ENCODE measurements at regions not wholly inside any gene's neighbourhood (a gene's known extent, or its start where the extent isn't known, plus 50 kb on each side); places are given as distances from the start of the nearest gene placed in this dataset.

- TF ChIP-seq, protein P1, sequence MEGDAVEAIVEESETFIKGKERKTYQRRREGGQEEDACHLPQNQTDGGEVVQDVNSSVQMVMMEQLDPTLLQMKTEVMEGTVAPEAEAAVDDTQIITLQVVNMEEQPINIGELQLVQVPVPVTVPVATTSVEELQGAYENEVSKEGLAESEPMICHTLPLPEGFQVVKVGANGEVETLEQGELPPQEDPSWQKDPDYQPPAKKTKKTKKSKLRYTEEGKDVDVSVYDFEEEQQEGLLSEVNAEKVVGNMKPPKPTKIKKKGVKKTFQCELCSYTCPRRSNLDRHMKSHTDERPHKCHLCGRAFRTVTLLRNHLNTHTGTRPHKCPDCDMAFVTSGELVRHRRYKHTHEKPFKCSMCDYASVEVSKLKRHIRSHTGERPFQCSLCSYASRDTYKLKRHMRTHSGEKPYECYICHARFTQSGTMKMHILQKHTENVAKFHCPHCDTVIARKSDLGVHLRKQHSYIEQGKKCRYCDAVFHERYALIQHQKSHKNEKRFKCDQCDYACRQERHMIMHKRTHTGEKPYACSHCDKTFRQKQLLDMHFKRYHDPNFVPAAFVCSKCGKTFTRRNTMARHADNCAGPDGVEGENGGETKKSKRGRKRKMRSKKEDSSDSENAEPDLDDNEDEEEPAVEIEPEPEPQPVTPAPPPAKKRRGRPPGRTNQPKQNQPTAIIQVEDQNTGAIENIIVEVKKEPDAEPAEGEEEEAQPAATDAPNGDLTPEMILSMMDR (IDR thresholded peaks at IDR 0.05), result no peak
- no peaks in the 10 kb centered on the region for H3K36me3 Mint-ChIP-seq (ENCODE audit: low read depth)
- no peaks in the 10 kb centered on the region; the same call in 1 of the 2 replicates for H3K27me3 Mint-ChIP-seq (ENCODE audit: insufficient read depth)
- no peak for DNase-seq
- peaks cover 65% of the 10 kb centered on the region for H3K4me1 Mint-ChIP-seq (ENCODE audit: low read depth)
- no peak overlapping the region for H3K27ac Mint-ChIP-seq
- H3K9me3 Mint-ChIP-seq, result no peaks in the 10 kb centered on the region
- H3K4me3 Mint-ChIP-seq, result no peak overlapping the region
Measured at GRCh38 chr7:47092336-47092735, 489.6 kb downstream of the TNS3 start.

- Mint-ChIP-seq H3K27ac (no peak overlapping the region), H3K4me1 (ENCODE audit: low read depth) (peaks cover 70% of the 10 kb centered on the region)
- DNase-seq, result peak; percentile 30
Measured at GRCh38 chr7:47091141-47091540, 490.8 kb downstream of the TNS3 start.

DNA sequence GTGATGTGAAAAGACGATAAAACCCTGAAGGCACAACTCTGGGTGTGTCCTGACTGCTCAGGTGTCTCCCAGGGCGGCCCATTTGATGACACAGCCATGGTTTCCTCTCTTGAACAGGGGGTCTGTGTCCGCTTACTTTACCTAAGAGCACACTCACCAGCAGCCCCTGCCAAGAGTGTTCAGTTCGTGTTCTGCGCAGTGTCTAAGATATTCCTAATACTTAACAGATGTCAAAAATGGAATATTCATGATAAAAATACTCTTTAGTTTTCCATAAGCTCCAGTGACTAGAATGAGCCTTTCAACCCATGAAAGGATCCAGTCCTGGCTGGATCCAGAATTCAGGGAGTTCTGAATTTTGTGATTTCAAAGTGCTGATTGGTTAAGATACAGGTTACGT, 492.4 kb downstream of the TNS3 start:
- no peak overlapping the region for H3K4me3 Mint-ChIP-seq
- no peaks in the 10 kb centered on the region; the same call in 1 of the 2 replicates for H3K27me3 Mint-ChIP-seq (ENCODE audit: insufficient read depth)
- no peaks in the 10 kb centered on the region for H3K36me3 Mint-ChIP-seq (ENCODE audit: low read depth)
- TF ChIP-seq, protein P1 (IDR thresholded peaks at IDR 0.05), result no peak
- H3K9me3 Mint-ChIP-seq, result no peaks in the 10 kb centered on the region
- no peak overlapping the region for H3K27ac Mint-ChIP-seq
- H3K4me1 Mint-ChIP-seq (ENCODE audit: low read depth), result peaks cover 77% of the 10 kb centered on the region
- DNase-seq, result no peak

More at GRCh38 chr7:47091141-47091540, 490.8 kb downstream of the TNS3 start:
- Mint-ChIP-seq H3K9me3 (no peaks in the 10 kb centered on the region), H3K36me3 (ENCODE audit: low read depth) (no peaks in the 10 kb centered on the region), H3K4me3 (no peak overlapping the region), H3K27me3 (ENCODE audit: insufficient read depth) (no peaks in the 10 kb centered on the region; the same call in 1 of the 2 replicates)
- TF ChIP-seq, protein P1 (IDR thresholded peaks at IDR 0.05), result no peak

DNA sequence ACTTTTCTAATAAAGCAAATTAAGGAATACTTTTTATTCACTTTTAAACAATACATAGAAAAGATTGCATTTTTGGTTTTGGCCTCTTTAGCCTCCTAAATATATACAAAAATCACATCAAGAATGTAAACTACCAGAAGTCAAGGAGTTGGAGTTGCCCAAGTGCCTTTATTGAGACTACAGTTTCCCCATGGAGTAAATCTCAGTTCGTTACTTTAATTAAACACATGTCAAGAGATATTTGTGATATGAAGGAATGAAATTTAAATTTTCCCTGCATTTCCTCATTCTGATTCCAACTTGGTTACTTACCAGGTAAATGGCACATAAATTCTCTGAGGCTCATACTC, 492.9 kb downstream of the TNS3 start:
- Mint-ChIP-seq H3K27me3 (ENCODE audit: insufficient read depth) (no peaks in the 10 kb centered on the region; the same call in 1 of the 2 replicates), H3K9me3 (no peaks in the 10 kb centered on the region)

GRCh38 chr7:47088329-47089067, 493.4 kb downstream of the TNS3 start:
- Mint-ChIP-seq H3K4me3 (no peak overlapping the region), H3K27ac (peak overlapping the region; percentile 24; the same call in 1 of the 2 replicates), H3K36me3 (ENCODE audit: low read depth) (no peaks in the 10 kb centered on the region), H3K27me3 (ENCODE audit: insufficient read depth) (no peaks in the 10 kb centered on the region; the same call in 1 of the 2 replicates), H3K9me3 (no peaks in the 10 kb centered on the region), H3K4me1 (ENCODE audit: low read depth) (peaks cover 69% of the 10 kb centered on the region)
- peak; percentile 30 for DNase-seq
- TF ChIP-seq, protein P1 (IDR thresholded peaks at IDR 0.05), result peak; percentile 97

More for the DNA sequence above, 492.9 kb downstream of the TNS3 start:
- no peak for DNase-seq
- no peak overlapping the region for H3K4me3 Mint-ChIP-seq
- H3K36me3 Mint-ChIP-seq (ENCODE audit: low read depth), result no peaks in the 10 kb centered on the region
- peaks cover 75% of the 10 kb centered on the region for H3K4me1 Mint-ChIP-seq (ENCODE audit: low read depth)
- TF ChIP-seq, protein P1 (IDR thresholded peaks at IDR 0.05), result no peak; the same call in none of the 2 replicates
- no peak overlapping the region for H3K27ac Mint-ChIP-seq
